ENCODE measurements at regions not wholly inside any gene's neighbourhood (a gene's known extent, or its start where the extent isn't known, plus 50 kb on each side); places are given as distances from the start of the nearest gene placed in this dataset.

DNA sequence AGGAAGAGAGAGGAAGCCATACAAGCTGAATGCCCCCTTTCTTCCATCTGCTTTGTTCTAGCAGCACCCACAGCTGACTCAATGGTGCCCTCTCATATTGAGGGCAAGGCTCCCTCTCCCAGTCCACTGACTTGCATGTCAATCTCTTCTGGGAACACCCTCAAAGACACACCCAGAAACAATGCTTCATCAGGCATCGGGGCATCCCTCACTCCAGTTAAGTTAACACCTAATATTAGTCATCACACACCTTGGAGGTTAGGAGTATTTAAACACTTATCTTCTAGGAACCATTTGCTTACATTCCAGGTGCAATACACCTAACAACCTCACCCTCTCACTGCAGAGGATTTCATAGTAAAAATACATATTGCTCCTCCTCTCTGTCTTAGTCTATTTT is 993.5 kb upstream of the DDX18 start:
- TF ChIP-seq, protein P1, sequence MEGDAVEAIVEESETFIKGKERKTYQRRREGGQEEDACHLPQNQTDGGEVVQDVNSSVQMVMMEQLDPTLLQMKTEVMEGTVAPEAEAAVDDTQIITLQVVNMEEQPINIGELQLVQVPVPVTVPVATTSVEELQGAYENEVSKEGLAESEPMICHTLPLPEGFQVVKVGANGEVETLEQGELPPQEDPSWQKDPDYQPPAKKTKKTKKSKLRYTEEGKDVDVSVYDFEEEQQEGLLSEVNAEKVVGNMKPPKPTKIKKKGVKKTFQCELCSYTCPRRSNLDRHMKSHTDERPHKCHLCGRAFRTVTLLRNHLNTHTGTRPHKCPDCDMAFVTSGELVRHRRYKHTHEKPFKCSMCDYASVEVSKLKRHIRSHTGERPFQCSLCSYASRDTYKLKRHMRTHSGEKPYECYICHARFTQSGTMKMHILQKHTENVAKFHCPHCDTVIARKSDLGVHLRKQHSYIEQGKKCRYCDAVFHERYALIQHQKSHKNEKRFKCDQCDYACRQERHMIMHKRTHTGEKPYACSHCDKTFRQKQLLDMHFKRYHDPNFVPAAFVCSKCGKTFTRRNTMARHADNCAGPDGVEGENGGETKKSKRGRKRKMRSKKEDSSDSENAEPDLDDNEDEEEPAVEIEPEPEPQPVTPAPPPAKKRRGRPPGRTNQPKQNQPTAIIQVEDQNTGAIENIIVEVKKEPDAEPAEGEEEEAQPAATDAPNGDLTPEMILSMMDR (IDR thresholded peaks at IDR 0.05 in 2 of 3, conservative IDR thresholded peaks at IDR 0.05 in 1 of 3; ENCODE audit: borderline replicate concordance in 1 of 3, insufficient read depth in 1 of 3, low read depth in 2 of 3, low read length in 2 of 3), result no peak
- no peak for TF ChIP-seq POLR2A (IDR thresholded peaks at IDR 0.05; ENCODE audit: borderline replicate concordance, extremely low read depth, insufficient read depth, insufficient read length)
- no peak for TF ChIP-seq ZNF274 (IDR thresholded peaks at IDR 0.05; ENCODE audit: low read depth, low read length)
- TF ChIP-seq, protein P2, sequence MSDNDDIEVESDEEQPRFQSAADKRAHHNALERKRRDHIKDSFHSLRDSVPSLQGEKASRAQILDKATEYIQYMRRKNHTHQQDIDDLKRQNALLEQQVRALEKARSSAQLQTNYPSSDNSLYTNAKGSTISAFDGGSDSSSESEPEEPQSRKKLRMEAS (IDR thresholded peaks at IDR 0.05), result no peak
- no peak for TF ChIP-seq EZH2 (IDR thresholded peaks at IDR 0.05)
- TF ChIP-seq POLR2AphosphoS5 (IDR thresholded peaks at IDR 0.05; ENCODE audit: low read depth, low read length), result no peak
- TF ChIP-seq RAD21 (IDR thresholded peaks at IDR 0.05; ENCODE audit: low read depth), result no peak
- no peak for TF ChIP-seq EGR1 (IDR thresholded peaks at IDR 0.05; ENCODE audit: low read depth)
- no peak for TF ChIP-seq EZH2phosphoT487 (IDR thresholded peaks at IDR 0.05; ENCODE audit: borderline replicate concordance)
- no peak for TF ChIP-seq ELF1 (IDR thresholded peaks at IDR 0.05; ENCODE audit: borderline replicate concordance, low read depth)
- TF ChIP-seq, protein P3, sequence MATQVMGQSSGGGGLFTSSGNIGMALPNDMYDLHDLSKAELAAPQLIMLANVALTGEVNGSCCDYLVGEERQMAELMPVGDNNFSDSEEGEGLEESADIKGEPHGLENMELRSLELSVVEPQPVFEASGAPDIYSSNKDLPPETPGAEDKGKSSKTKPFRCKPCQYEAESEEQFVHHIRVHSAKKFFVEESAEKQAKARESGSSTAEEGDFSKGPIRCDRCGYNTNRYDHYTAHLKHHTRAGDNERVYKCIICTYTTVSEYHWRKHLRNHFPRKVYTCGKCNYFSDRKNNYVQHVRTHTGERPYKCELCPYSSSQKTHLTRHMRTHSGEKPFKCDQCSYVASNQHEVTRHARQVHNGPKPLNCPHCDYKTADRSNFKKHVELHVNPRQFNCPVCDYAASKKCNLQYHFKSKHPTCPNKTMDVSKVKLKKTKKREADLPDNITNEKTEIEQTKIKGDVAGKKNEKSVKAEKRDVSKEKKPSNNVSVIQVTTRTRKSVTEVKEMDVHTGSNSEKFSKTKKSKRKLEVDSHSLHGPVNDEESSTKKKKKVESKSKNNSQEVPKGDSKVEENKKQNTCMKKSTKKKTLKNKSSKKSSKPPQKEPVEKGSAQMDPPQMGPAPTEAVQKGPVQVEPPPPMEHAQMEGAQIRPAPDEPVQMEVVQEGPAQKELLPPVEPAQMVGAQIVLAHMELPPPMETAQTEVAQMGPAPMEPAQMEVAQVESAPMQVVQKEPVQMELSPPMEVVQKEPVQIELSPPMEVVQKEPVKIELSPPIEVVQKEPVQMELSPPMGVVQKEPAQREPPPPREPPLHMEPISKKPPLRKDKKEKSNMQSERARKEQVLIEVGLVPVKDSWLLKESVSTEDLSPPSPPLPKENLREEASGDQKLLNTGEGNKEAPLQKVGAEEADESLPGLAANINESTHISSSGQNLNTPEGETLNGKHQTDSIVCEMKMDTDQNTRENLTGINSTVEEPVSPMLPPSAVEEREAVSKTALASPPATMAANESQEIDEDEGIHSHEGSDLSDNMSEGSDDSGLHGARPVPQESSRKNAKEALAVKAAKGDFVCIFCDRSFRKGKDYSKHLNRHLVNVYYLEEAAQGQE (IDR thresholded peaks at IDR 0.05; ENCODE audit: low read depth), result no peak
